Epithelial cell of esophagus (primary cell): ENCODE measurements at regions not wholly inside any gene's neighbourhood (a gene's known extent, or its start where the extent isn't known, plus 50 kb on each side); places are given as distances from the start of the nearest gene placed in this dataset.
"Not testable (repeated sequence)": the region's sequence is repeated elsewhere in the genome, so short reads cannot be mapped to it uniquely, and the experiment has no call there.

Experiments used
- DNase-seq: peaks from one replicate; pipeline ENCODE4 v3.0.0; 2010; ENCODE audit warnings: low read depth
- H3K4me3 ChIP-seq: 2 replicates; pipeline ENCODE4 v1.5.1; 2011; ENCODE audit warnings: mild to moderate bottlenecking, low read length, control low read depth
- TF ChIP-seq, protein P1 (sequence below): IDR thresholded peaks from 2 replicates; pipeline ENCODE4 v1.5.1; 2011; ENCODE audit warnings: low read depth, mild to moderate bottlenecking, low read length, control low read depth, inconsistent platforms; ENCODE audit not compliant: insufficient read depth; ENCODE audit errors: missing control alignments

DNA sequence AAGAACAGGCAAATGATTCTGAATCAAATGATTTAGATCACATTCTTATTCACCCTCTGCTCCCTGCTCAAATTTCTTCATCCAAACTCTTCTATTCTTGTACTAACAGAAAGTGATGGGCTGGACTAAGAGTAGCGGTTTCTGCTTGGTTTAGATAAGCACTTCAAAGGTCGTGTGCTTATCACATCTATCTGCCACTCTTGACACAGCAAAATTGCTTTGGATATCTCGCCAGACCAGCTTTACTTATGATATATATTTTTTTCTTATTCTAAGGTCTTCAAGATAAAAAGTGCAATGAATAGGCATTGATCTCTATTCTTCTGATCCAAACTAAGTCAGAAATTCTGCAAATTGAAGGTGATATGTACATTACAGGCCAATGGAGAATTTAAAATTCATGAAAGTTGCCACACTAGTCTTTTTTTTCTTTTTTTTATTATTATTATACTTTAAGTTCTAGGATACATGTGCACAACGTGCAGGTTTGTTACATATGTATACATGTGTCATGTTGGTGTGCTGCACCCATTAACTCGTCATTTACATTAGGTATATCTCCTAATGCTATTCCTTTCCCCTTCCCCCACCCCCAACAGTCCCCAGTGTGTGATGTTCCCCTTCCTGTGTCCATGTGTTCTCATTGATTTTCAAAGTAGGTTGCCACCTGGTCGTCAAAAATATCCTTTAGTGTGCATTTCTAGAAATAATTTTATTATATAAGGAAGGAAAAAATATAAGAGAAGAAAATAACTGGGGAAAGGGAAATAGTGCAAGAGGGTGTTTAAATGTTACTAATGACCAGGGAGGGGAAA lies 1941.0 kb upstream of the RAG2 start:
- no peak for DNase-seq
- no peak overlapping the region for H3K4me3 ChIP-seq
- TF ChIP-seq, protein P1, sequence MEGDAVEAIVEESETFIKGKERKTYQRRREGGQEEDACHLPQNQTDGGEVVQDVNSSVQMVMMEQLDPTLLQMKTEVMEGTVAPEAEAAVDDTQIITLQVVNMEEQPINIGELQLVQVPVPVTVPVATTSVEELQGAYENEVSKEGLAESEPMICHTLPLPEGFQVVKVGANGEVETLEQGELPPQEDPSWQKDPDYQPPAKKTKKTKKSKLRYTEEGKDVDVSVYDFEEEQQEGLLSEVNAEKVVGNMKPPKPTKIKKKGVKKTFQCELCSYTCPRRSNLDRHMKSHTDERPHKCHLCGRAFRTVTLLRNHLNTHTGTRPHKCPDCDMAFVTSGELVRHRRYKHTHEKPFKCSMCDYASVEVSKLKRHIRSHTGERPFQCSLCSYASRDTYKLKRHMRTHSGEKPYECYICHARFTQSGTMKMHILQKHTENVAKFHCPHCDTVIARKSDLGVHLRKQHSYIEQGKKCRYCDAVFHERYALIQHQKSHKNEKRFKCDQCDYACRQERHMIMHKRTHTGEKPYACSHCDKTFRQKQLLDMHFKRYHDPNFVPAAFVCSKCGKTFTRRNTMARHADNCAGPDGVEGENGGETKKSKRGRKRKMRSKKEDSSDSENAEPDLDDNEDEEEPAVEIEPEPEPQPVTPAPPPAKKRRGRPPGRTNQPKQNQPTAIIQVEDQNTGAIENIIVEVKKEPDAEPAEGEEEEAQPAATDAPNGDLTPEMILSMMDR, result no peak

DNA sequence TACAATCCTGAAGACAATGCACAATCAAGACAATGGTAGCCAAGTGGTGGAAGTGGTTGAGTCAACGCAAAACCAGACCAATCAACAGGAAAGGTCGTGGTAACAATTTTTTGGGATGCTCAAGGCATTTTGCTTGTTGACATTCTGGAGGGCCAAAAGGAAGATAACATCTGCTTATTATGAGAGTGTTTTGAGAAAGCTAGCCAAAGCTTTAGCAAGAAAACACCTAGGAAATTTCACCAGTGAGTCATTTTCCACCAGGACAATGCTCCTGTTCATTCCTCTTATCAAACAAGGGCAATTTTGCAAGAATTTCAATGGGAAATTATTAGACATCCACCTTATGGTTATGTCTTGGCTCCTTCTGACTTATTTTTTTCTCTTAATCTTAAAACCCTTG lies 1932.2 kb upstream of the RAG2 start:
- TF ChIP-seq, protein P1, result no peak
- H3K4me3 ChIP-seq, result no peak overlapping the region
- no peak for DNase-seq

DNA sequence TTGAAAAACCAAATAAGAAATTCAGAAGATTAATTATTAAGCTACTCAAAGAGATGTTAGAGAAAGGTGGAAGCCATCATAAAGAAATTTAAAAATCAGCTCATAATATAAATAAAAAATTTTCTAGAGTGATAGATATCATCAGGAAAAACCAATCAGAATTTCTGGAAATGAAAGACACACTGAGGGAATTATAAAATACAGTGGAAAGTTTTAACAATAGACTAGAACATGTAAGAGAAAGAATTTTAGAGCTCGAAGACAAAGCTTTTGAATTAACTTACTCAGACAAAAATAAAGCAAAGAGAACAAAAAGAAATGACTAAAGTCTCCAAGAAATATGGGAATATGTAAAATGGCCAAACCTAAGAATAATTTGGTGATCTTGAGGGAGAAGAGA lies 1926.9 kb upstream of the RAG2 start:
- no peak for DNase-seq
- TF ChIP-seq, protein P1, result no peak
- H3K4me3 ChIP-seq, result no peak overlapping the region

DNA sequence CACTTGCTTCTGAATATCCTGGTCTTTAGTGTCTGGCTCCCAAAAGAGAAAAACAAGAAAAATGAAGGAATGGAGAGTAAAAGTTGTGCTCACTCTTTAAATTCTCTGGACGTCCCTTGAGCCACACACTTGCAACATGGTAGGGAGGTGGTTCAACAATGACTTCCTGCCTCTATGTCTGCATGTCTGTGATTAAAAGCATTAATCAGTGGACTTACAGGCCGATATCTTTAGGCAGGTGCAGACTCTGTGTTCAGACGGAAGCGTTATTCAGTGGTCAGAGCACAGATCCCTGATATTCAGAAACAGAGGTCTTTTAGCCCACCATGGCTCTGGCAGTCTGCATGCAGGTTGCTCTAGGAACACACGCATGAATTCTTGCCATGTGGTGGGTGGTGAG lies 1920.0 kb upstream of the RAG2 start:
- TF ChIP-seq, protein P1, result no peak
- no peak for DNase-seq
- no peak overlapping the region for H3K4me3 ChIP-seq

DNA sequence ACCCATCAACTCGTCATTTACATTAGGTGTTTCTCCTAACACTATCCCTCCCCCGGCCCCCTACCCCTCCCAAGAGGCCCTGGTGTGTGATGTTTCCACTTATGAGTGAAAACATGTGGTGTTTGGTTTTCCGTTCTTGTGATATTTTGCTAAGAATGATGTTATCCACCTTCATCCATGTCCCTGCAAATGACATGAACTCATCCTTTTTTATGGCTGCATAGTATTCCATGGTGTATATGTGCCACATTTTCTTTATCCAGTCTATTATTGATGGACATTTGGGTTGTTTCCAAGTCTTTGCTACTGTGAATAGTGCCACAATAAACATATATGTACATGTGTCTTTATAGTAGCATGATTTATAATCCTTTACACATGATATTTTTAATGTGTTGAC lies 1914.8 kb upstream of the RAG2 start:
- DNase-seq, H3K4me3 ChIP-seq: not testable (repeated sequence)

DNA sequence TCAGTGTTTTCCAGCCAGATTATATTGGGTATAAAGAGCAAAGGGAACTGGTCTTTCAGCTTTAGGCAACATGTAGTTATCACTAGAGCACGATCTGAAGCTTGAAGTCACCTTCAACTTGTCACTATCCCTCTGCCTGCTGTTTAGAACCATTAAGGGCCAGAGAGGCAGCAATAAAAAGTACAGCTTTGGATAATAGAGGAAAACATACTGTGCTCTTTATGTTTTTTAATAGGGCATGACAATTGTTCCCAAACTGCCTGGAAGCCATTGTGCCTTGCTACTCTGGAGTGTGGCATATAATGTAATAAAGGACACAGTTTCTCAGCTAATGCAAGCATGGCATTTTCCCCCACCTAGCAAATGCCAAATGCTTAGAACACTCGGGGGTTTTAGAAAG lies 1912.0 kb upstream of the RAG2 start:
- TF ChIP-seq, protein P1, result no peak
- no peak overlapping the region for H3K4me3 ChIP-seq

DNA sequence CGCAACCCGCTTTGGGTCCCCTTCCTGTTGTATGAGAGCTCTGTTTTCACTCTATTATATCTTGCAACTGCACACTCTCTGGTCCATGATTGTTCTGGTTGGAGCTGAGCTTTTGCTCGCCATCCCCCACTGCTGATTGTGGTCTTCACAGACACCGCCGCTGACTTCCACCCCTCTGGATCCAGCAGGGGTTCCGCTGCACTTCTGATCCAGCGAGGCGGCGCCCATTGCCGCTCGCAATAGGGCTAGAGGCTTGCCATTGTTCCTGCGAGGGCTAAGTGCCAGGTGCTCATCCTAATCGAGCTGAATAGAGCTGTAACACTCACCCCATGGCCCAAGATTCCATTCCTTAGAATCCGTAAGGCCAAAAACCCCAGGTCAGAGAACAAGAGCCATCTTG lies 1905.8 kb upstream of the RAG2 start:
- DNase-seq, result no peak
- TF ChIP-seq, protein P1, result no peak
- H3K4me3 ChIP-seq, result no peak overlapping the region

More for the DNA sequence above, 1912.0 kb upstream of the RAG2 start:
- no peak for DNase-seq
